Colonic mucosa (tissue), 4 donors: ENCODE measurements at regions not wholly inside any gene's neighbourhood (a gene's known extent, or its start where the extent isn't known, plus 50 kb on each side); places are given as distances from the start of the nearest gene placed in this dataset.

ENCODE experiments used
- DNase-seq: peaks from one replicate; pipeline ENCODE4 v3.0.0-alpha.2; 2020
- H3K27ac ChIP-seq: fragments of 200-600 bp; one replicate; pipeline ENCODE4 v1.8.0; 2021
- H3K27me3 ChIP-seq: fragments of 200-600 bp; one replicate; pipeline ENCODE4 v1.8.0; 2021
- H3K36me3 ChIP-seq: fragments of 200-600 bp; one replicate; pipeline ENCODE4 v1.8.0; 2021
- H3K4me1 ChIP-seq: fragments of 200-600 bp; one replicate; pipeline ENCODE4 v1.8.0; 2021; ENCODE audit warnings: mild to moderate bottlenecking
- H3K4me3 ChIP-seq: fragments of 200-600 bp; one replicate; pipeline ENCODE4 v1.8.0; 2021
- H3K9ac ChIP-seq, 2 donors: one replicate each; pipeline ENCODE4 v1.7.0; 2013; ENCODE audit warnings: control low read depth in 2 of 2, low read depth in 2 of 2, low read length in 2 of 2
- H3K9me3 ChIP-seq: fragments of 200-600 bp; one replicate; pipeline ENCODE4 v1.8.0; 2021
- CTCF ChIP-seq: fragments of 200-600 bp; IDR thresholded peaks from one replicate; pipeline ENCODE4 v1.8.0; 2022; ENCODE audit warnings: antibody characterized with exemption, mild to moderate bottlenecking
- intact Hi-C: fragments of 100-400 bp; cut with DNase I; formaldehyde crosslinking; loops from one replicate; pipeline ENCODE4 v1.14.1; 2022
- donor health status: healthy.
- donor health status: DM: no; HTN: no; CAD: no.
- donor health status: DM: no; HTN: no; CAD: no.

GRCh38 chr6:81822568-81822967, 70.1 kb upstream of the TENT5A start:
- Histone ChIP-seq H3K4me3 (no peak overlapping the region), H3K4me1 (no peaks in the 10 kb centered on the region), H3K36me3 (no peaks in the 10 kb centered on the region), H3K9ac (no peak overlapping the region), H3K9me3 (no peaks in the 10 kb centered on the region), H3K27ac (peak overlapping the region; percentile 42), H3K27me3 (no peaks in the 10 kb centered on the region)
- no peak for TF ChIP-seq CTCF
- intact Hi-C loops, result no loop called here
- DNase-seq, result peak; percentile 32

GRCh38 chr6:81821449-81821848, 69.0 kb upstream of the TENT5A start:
- intact Hi-C loops, result no loop called here
- H3K36me3 ChIP-seq, result no peaks in the 10 kb centered on the region
- no peak overlapping the region for H3K4me3 ChIP-seq

GRCh38 chr6:81820980-81821379, 68.5 kb upstream of the TENT5A start:
- Histone ChIP-seq H3K36me3 (no peaks in the 10 kb centered on the region), H3K9me3 (no peaks in the 10 kb centered on the region), H3K4me1 (no peaks in the 10 kb centered on the region), H3K27ac (peak overlapping the region; percentile 32), H3K9ac (no peak overlapping the region), H3K27me3 (no peaks in the 10 kb centered on the region), H3K4me3 (no peak overlapping the region)
- DNase-seq, result no peak
- intact Hi-C loops, result no loop called here
- TF ChIP-seq CTCF, result no peak

More at GRCh38 chr6:81821449-81821848, 69.0 kb upstream of the TENT5A start:
- Histone ChIP-seq H3K9me3 (no peaks in the 10 kb centered on the region), H3K4me1 (no peaks in the 10 kb centered on the region), H3K27me3 (no peaks in the 10 kb centered on the region), H3K27ac (no peak overlapping the region), H3K9ac (no peak overlapping the region)
- DNase-seq, result no peak
- no peak for TF ChIP-seq CTCF

GRCh38 chr6:81820422-81820821, 67.9 kb upstream of the TENT5A start:
- intact Hi-C loops, result no loop called here

GRCh38 chr6:81819767-81820166, 67.3 kb upstream of the TENT5A start:
- Histone ChIP-seq H3K36me3 (no peaks in the 10 kb centered on the region), H3K27me3 (no peaks in the 10 kb centered on the region), H3K9ac (no peak overlapping the region), H3K9me3 (no peaks in the 10 kb centered on the region), H3K4me1 (no peaks in the 10 kb centered on the region), H3K4me3 (no peak overlapping the region), H3K27ac (no peak overlapping the region)
- intact Hi-C loops, result no loop called here
- TF ChIP-seq CTCF, result no peak
- DNase-seq, result no peak

More at GRCh38 chr6:81820422-81820821, 67.9 kb upstream of the TENT5A start:
- Histone ChIP-seq H3K4me3 (no peak overlapping the region), H3K36me3 (no peaks in the 10 kb centered on the region), H3K9me3 (no peaks in the 10 kb centered on the region), H3K4me1 (no peaks in the 10 kb centered on the region), H3K27me3 (no peaks in the 10 kb centered on the region), H3K9ac (no peak overlapping the region), H3K27ac (peak overlapping the region; percentile 32)
- no peak for DNase-seq
- TF ChIP-seq CTCF, result no peak
